B cell (primary cell): ENCODE measurements at regions not wholly inside any gene's neighbourhood (a gene's known extent, or its start where the extent isn't known, plus 50 kb on each side); places are given as distances from the start of the nearest gene placed in this dataset.

Experiments used
- CTCF ChIP-seq: fragments of 200-600 bp; IDR thresholded peaks from one replicate; pipeline ENCODE4 v1.8.0; 2022; ENCODE audit warnings: antibody characterized with exemption, mild to moderate bottlenecking
- EZH2 ChIP-seq: IDR thresholded peaks from 2 replicates; pipeline ENCODE4 v1.6.1; 2012; ENCODE audit warnings: borderline replicate concordance, low read depth, mild to moderate bottlenecking, moderate library complexity, low read length; ENCODE audit not compliant: insufficient read depth, poor library complexity, severe bottlenecking

GRCh38 chr17:79425686-79426085 lies 185.2 kb downstream of the RBFOX3 start:
- no peak for TF ChIP-seq CTCF
- TF ChIP-seq EZH2, result no peak
